ENCODE measurements at regions not wholly inside any gene's neighbourhood (a gene's known extent, or its start where the extent isn't known, plus 50 kb on each side); places are given as distances from the start of the nearest gene placed in this dataset.

- TF ChIP-seq CTCF (IDR thresholded peaks at IDR 0.05 in 8 of 11, conservative IDR thresholded peaks at IDR 0.05 in 3 of 11) = no peak
- no peak for TF ChIP-seq POLR2A (IDR thresholded peaks at IDR 0.05)
- TF ChIP-seq POLR2AphosphoS5 (IDR thresholded peaks at IDR 0.05) = no peak
These were observed 131.2 kb upstream of the HCCS start for GRCh38 chrX:10979956-10980355.

Data from spleen (tissue), 7 donors.